OCI-LY7 (cell line): ENCODE measurements at regions not wholly inside any gene's neighbourhood (a gene's known extent, or its start where the extent isn't known, plus 50 kb on each side); places are given as distances from the start of the nearest gene placed in this dataset.

Experiments used
- BruUV-seq: library from RNA; stranded (reverse); fragments of 400-500 nt; replicated peaks from 2 replicates; lab custom pipeline; 2021; lab: Mats Ljungman, UMichigan
- CTCF ChIA-PET: fragments of 300-600 bp; sonication (Branson Sonifier 250); formaldehyde crosslinking; loops from one replicate; lab custom pipeline; 2022; ENCODE audit warnings: antibody characterized with exemption; ENCODE audit not compliant: unreplicated experiment; lab: Charles Lee
- POLR2A ChIA-PET: fragments of 300-600 bp; sonication (Branson Sonifier 250); formaldehyde crosslinking; loops from one replicate; lab custom pipeline; 2022; ENCODE audit warnings: antibody characterized with exemption; lab: Charles Lee
- DNase-seq: peaks from one replicate; pipeline ENCODE4 v3.0.0-alpha.2; 2015; ENCODE audit warnings: low spot score
- H2AFZ ChIP-seq: fragments of 200-600 bp; sonication (generic), shearing (Covaris generic); 2 replicates; pipeline ENCODE4 v1.6.1; 2014; ENCODE audit warnings: mild to moderate bottlenecking, antibody characterized with exemption, low read length, moderate library complexity
- H3K27ac ChIP-seq: fragments of 200-600 bp; sonication (generic); 2 replicates; pipeline ENCODE4 v1.5.1; 2014; ENCODE audit warnings: mixed run types, low read depth, mild to moderate bottlenecking, moderate library complexity, low read length, inconsistent platforms; ENCODE audit not compliant: poor library complexity, severe bottlenecking
- H3K36me3 ChIP-seq: fragments of 200-600 bp; sonication (generic); 2 replicates; pipeline ENCODE4 v1.6.1; 2014; ENCODE audit warnings: mild to moderate bottlenecking, antibody characterized with exemption, low read length, moderate library complexity, mixed read lengths; ENCODE audit not compliant: insufficient read depth
- H3K4me1 ChIP-seq: fragments of 200-600 bp; sonication (generic); 2 replicates; pipeline ENCODE4 v1.5.1; 2014; ENCODE audit warnings: mild to moderate bottlenecking, low read length; ENCODE audit not compliant: insufficient read depth, poor library complexity, severe bottlenecking
- H3K4me2 ChIP-seq: fragments of 200-600 bp; sonication (generic); 2 replicates; pipeline ENCODE4 v1.6.1; 2014; ENCODE audit warnings: mild to moderate bottlenecking, low read length
- H3K4me3 ChIP-seq: fragments of 200-600 bp; sonication (generic); 2 replicates; pipeline ENCODE4 v1.5.1; 2014; ENCODE audit warnings: mild to moderate bottlenecking, low read depth, low read length; ENCODE audit not compliant: poor library complexity, severe bottlenecking
- H3K79me2 ChIP-seq: fragments of 200-600 bp; sonication (generic); 2 replicates; pipeline ENCODE4 v1.6.1; 2016; ENCODE audit warnings: low read depth, mild to moderate bottlenecking, low read length, moderate library complexity, mixed read lengths; ENCODE audit not compliant: insufficient read depth
- H3K9me2 ChIP-seq: fragments of 200-600 bp; sonication (generic); 2 replicates; pipeline ENCODE4 v1.6.1; 2016; ENCODE audit warnings: mild to moderate bottlenecking, low read length, mixed read lengths; ENCODE audit not compliant: insufficient read depth
- H3K9me3 ChIP-seq: fragments of 200-600 bp; sonication (generic); 2 replicates; pipeline ENCODE4 v1.6.1; 2014; ENCODE audit warnings: mild to moderate bottlenecking, mixed run types, low read length, mixed read lengths
- H4K20me1 ChIP-seq: fragments of 200-600 bp; sonication (generic); 2 replicates; pipeline ENCODE4 v1.6.1; 2014; ENCODE audit warnings: mild to moderate bottlenecking, antibody characterized with exemption, low read length, moderate library complexity, mixed read lengths; ENCODE audit not compliant: insufficient read depth
- EZH2phosphoT487 ChIP-seq: fragments of 200-600 bp; sonication (generic); IDR thresholded peaks from 2 replicates; pipeline ENCODE4 v1.6.1; 2018; ENCODE audit warnings: low read depth, borderline replicate concordance, mild to moderate bottlenecking, mixed run types, antibody characterized with exemption, low read length, moderate library complexity, mixed read lengths
- intact Hi-C: fragments of 100-400 bp; cut with micrococcal nuclease; formaldehyde crosslinking; loops from one replicate; pipeline ENCODE4 v1.10.0; 2022; ENCODE audit not compliant: unreplicated experiment
- TF ChIP-seq, protein P1 (sequence below): fragments of 200-600 bp; sonication (generic); conservative IDR thresholded peaks from 2 replicates; pipeline ENCODE4 v1.5.1; 2014; ENCODE audit warnings: mild to moderate bottlenecking, antibody characterized with exemption, low read length, moderate library complexity, mixed read lengths

DNA sequence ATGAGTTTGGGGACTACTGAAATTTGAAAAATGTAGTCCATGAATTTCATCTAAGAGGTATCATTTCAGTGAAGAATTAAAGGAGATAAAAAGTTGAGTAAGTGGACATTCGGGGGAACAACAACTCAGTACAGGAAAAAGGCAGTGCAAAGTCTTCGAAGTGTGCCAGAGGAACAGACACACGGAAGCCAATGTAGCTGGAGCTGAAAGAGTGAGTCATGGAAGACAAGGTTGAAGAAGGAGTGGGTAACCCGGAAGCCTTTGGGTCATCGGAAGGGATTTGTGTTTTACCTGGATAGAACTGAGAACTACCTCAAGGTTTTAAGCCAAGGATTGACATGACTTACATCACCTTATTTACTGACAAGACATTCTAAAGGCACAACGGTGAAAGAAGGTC is 733.4 kb downstream of the NCAM2 start:
- Histone ChIP-seq H2AFZ (no peak overlapping the region), H3K27ac (no peak overlapping the region), H3K9me2 (no peaks in the 10 kb centered on the region), H3K4me3 (no peak overlapping the region), H4K20me1 (no peaks in the 10 kb centered on the region), H3K36me3 (no peaks in the 10 kb centered on the region), H3K79me2 (no peaks in the 10 kb centered on the region), H3K4me1 (no peaks in the 10 kb centered on the region), H3K4me2 (no peak overlapping the region), H3K9me3 (peaks cover 23% of the 10 kb centered on the region; the same call in 1 of the 2 replicates)
- ChIA-PET CTCF (no interaction called here), POLR2A (no interaction called here)
- no TSS peak for BruUV-seq
- no peak for DNase-seq
- TF ChIP-seq EZH2phosphoT487: no peak
- TF ChIP-seq, protein P1, sequence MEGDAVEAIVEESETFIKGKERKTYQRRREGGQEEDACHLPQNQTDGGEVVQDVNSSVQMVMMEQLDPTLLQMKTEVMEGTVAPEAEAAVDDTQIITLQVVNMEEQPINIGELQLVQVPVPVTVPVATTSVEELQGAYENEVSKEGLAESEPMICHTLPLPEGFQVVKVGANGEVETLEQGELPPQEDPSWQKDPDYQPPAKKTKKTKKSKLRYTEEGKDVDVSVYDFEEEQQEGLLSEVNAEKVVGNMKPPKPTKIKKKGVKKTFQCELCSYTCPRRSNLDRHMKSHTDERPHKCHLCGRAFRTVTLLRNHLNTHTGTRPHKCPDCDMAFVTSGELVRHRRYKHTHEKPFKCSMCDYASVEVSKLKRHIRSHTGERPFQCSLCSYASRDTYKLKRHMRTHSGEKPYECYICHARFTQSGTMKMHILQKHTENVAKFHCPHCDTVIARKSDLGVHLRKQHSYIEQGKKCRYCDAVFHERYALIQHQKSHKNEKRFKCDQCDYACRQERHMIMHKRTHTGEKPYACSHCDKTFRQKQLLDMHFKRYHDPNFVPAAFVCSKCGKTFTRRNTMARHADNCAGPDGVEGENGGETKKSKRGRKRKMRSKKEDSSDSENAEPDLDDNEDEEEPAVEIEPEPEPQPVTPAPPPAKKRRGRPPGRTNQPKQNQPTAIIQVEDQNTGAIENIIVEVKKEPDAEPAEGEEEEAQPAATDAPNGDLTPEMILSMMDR: no peak
- intact Hi-C loops: no loop called here

DNA sequence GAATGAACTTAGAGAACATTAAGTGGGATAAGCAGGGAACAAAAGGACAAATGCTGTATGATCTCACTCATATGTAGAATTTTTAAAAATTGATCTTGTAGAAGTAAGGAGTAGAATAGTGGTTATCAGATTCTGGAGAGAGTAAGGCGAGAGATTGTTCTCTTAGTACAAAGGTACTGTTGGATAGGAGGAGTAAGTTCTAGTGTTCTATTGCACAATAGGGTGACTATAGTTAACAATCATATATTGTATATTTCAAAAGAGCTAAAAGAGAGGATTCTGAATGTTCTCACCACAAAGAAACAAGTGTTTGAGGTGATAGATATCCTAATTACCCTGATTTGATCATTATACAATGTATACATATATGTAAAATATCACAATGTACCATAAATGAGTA is 735.9 kb downstream of the NCAM2 start:
- Histone ChIP-seq H3K9me2 (no peaks in the 10 kb centered on the region), H3K36me3 (no peaks in the 10 kb centered on the region), H2AFZ (no peak overlapping the region), H4K20me1 (no peaks in the 10 kb centered on the region), H3K27ac (no peak overlapping the region), H3K79me2 (no peaks in the 10 kb centered on the region), H3K4me1 (no peaks in the 10 kb centered on the region), H3K4me2 (no peak overlapping the region), H3K9me3 (peaks cover 27% of the 10 kb centered on the region; the same call in 1 of the 2 replicates), H3K4me3 (no peak overlapping the region)
- BruUV-seq: no TSS peak
- no peak for DNase-seq
- no peak for TF ChIP-seq EZH2phosphoT487
- TF ChIP-seq, protein P1: no peak
- intact Hi-C loops: no loop called here
- POLR2A ChIA-PET: no interaction called here
- CTCF ChIA-PET: no interaction called here

DNA sequence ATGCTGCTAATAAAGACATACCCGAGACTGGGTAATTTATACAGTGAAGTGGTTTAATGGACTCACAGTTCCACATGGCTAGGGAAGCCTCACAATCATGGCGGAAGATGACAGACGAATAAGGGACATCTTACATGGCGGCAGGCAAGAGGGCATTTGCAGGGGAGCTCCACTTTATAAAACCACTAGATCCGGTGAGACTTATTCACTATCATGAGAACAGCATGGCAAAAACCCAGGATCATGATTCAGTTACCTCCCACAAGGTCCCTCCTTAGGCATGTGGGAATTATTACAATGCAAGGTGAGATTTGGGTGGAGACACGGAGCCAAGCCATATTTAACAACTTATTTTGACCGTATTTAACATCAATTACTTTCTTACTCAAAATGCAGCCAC is 739.0 kb downstream of the NCAM2 start:
- Histone ChIP-seq H3K27ac (no peak overlapping the region), H3K4me1 (no peaks in the 10 kb centered on the region), H4K20me1 (no peaks in the 10 kb centered on the region), H3K36me3 (no peaks in the 10 kb centered on the region), H3K9me3 (peaks cover 31% of the 10 kb centered on the region; the same call in 1 of the 2 replicates), H3K4me3 (no peak overlapping the region), H3K4me2 (no peak overlapping the region), H3K79me2 (no peaks in the 10 kb centered on the region), H2AFZ (no peak overlapping the region), H3K9me2 (no peaks in the 10 kb centered on the region)
- no peak for TF ChIP-seq EZH2phosphoT487
- TF ChIP-seq, protein P1: no peak
- no peak for DNase-seq
- ChIA-PET POLR2A (no interaction called here), CTCF (no interaction called here)
- intact Hi-C loops: no loop called here
- BruUV-seq: no TSS peak
